ENCODE measurements at regions not wholly inside any gene's neighbourhood (a gene's known extent, or its start where the extent isn't known, plus 50 kb on each side); places are given as distances from the start of the nearest gene placed in this dataset.
"Not testable (repeated sequence)": the region's sequence is repeated elsewhere in the genome, so short reads cannot be mapped to it uniquely, and the experiment has no call there.

DNA sequence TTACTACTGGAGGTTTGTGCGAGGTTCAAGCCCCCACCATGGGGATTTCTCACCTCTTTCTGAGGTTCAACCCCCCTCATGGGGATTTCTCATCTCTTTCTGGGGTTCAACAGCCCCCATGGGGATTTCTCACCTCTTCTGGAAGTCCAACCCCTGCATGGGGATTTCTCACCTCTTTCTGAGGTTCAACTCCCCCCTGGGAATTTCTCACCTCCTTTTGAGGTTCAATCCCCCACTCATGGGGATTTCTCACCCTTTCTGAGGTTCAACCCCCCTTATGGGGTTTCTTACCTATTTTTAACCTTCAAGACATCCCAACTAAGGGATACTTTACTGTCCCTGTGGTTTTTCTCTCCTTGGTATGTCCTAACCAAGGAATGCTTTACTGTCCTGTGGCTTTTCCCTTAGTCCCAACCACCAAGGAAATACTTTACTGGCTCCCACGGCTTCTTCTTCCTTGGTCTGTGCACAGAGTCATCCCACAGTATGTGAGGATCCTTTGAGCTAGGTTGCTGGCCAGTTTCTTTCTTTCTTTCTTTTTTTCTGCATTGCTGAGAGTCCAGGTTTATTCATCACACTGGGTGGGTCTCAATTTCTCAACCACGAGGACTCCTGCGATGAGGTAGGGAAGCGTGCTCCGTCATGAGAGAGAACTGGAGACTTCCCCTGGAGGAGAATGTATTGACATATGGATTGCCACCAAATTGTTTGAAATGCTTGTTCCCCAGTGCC, 2140.2 kb downstream of the TP53TG3F start:
- H3K9me3 Mint-ChIP-seq: peaks cover 71% of the 10 kb centered on the region
- ATAC-seq (no peak), DNase-seq (ENCODE audit: low spot score) (no peak)
- no peaks in the 10 kb centered on the region for H3K4me1 Mint-ChIP-seq
- H3K36me3 Mint-ChIP-seq: peaks cover 63% of the 10 kb centered on the region
- no peak for TF ChIP-seq NR3C1 (CRISPR knock-in tag; conservative IDR thresholded peaks at IDR 0.05; ENCODE audit: low read depth)
- TF ChIP-seq, protein P1, sequence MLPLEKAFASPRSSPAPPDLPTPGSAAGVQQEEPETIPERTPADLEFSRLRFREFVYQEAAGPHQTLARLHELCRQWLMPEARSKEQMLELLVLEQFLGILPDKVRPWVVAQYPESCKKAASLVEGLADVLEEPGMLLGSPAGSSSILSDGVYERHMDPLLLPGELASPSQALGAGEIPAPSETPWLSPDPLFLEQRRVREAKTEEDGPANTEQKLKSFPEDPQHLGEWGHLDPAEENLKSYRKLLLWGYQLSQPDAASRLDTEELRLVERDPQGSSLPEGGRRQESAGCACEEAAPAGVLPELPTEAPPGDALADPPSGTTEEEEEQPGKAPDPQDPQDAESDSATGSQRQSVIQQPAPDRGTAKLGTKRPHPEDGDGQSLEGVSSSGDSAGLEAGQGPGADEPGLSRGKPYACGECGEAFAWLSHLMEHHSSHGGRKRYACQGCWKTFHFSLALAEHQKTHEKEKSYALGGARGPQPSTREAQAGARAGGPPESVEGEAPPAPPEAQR (CRISPR knock-in tag; IDR thresholded peaks at IDR 0.05): no peak
- TF ChIP-seq ZNF512 (CRISPR knock-in tag; IDR thresholded peaks at IDR 0.05; ENCODE audit: borderline replicate concordance): no peak
- no peak for TF ChIP-seq ZBTB43 (CRISPR knock-in tag; IDR thresholded peaks at IDR 0.05)
- TF ChIP-seq IRF1 (CRISPR knock-in tag; IDR thresholded peaks at IDR 0.05): no peak
- TF ChIP-seq, protein P2, sequence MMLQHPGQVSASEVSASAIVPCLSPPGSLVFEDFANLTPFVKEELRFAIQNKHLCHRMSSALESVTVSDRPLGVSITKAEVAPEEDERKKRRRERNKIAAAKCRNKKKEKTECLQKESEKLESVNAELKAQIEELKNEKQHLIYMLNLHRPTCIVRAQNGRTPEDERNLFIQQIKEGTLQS (CRISPR knock-in tag; conservative IDR thresholded peaks at IDR 0.05): no peak
- no peak for TF ChIP-seq ZNF121 (CRISPR knock-in tag; IDR thresholded peaks at IDR 0.05)
- TF ChIP-seq, protein P3, sequence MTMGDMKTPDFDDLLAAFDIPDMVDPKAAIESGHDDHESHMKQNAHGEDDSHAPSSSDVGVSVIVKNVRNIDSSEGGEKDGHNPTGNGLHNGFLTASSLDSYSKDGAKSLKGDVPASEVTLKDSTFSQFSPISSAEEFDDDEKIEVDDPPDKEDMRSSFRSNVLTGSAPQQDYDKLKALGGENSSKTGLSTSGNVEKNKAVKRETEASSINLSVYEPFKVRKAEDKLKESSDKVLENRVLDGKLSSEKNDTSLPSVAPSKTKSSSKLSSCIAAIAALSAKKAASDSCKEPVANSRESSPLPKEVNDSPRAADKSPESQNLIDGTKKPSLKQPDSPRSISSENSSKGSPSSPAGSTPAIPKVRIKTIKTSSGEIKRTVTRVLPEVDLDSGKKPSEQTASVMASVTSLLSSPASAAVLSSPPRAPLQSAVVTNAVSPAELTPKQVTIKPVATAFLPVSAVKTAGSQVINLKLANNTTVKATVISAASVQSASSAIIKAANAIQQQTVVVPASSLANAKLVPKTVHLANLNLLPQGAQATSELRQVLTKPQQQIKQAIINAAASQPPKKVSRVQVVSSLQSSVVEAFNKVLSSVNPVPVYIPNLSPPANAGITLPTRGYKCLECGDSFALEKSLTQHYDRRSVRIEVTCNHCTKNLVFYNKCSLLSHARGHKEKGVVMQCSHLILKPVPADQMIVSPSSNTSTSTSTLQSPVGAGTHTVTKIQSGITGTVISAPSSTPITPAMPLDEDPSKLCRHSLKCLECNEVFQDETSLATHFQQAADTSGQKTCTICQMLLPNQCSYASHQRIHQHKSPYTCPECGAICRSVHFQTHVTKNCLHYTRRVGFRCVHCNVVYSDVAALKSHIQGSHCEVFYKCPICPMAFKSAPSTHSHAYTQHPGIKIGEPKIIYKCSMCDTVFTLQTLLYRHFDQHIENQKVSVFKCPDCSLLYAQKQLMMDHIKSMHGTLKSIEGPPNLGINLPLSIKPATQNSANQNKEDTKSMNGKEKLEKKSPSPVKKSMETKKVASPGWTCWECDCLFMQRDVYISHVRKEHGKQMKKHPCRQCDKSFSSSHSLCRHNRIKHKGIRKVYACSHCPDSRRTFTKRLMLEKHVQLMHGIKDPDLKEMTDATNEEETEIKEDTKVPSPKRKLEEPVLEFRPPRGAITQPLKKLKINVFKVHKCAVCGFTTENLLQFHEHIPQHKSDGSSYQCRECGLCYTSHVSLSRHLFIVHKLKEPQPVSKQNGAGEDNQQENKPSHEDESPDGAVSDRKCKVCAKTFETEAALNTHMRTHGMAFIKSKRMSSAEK (CRISPR knock-in tag; IDR thresholded peaks at IDR 0.05; ENCODE audit: borderline replicate concordance): no peak
- H3K4me3 Mint-ChIP-seq: no peak overlapping the region
- no peak overlapping the region for H3K27ac Mint-ChIP-seq
- ChIA-PET CTCF (no interaction called here), POLR2A (no interaction called here)
- H3K27me3 Mint-ChIP-seq (ENCODE audit: low read depth): peaks cover 8% of the 10 kb centered on the region; the same call in 1 of the 2 replicates

GRCh38 chr16:35600161-35600555, 2140.7 kb downstream of the TP53TG3F start:
- H3K36me3 Mint-ChIP-seq: peaks cover 58% of the 10 kb centered on the region
- H3K27me3 Mint-ChIP-seq (ENCODE audit: low read depth); CTCF ChIA-PET; H3K27ac Mint-ChIP-seq; H3K4me3 Mint-ChIP-seq; H3K4me1 Mint-ChIP-seq; DNase-seq (ENCODE audit: low spot score); POLR2A ChIA-PET; ATAC-seq: not testable (repeated sequence)
- H3K9me3 Mint-ChIP-seq: peaks cover 67% of the 10 kb centered on the region

DNA sequence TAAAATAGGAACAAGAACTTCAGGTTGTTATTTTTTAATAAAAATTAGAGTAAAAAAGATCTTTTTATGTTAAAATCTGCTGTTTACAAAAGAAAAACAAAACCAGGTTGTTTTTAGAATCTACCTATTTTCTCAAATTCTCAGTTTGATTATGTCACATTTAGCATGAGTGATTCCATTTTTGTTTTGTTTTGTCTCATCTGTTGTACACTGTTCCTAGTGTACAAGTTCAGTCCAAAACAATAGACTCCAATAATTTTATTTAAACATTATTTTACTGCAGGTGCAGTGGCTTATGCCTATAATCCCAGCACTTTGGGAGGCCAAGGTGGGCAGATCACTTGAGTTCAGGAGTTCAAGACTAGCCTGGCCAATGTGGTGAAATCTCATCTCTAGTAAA, 2142.7 kb downstream of the TP53TG3F start:
- H3K4me3 Mint-ChIP-seq: no peak overlapping the region
- POLR2A ChIA-PET: no interaction called here
- peaks cover 47% of the 10 kb centered on the region for H3K36me3 Mint-ChIP-seq
- H3K27ac Mint-ChIP-seq: no peak overlapping the region
- H3K9me3 Mint-ChIP-seq: peaks cover 55% of the 10 kb centered on the region
- DNase-seq (ENCODE audit: low spot score) (no peak), ATAC-seq (no peak)
- CTCF ChIA-PET: no interaction called here
- peaks cover 8% of the 10 kb centered on the region; the same call in 1 of the 2 replicates for H3K27me3 Mint-ChIP-seq (ENCODE audit: low read depth)
- no peaks in the 10 kb centered on the region for H3K4me1 Mint-ChIP-seq
- TF ChIP-seq, protein P4, sequence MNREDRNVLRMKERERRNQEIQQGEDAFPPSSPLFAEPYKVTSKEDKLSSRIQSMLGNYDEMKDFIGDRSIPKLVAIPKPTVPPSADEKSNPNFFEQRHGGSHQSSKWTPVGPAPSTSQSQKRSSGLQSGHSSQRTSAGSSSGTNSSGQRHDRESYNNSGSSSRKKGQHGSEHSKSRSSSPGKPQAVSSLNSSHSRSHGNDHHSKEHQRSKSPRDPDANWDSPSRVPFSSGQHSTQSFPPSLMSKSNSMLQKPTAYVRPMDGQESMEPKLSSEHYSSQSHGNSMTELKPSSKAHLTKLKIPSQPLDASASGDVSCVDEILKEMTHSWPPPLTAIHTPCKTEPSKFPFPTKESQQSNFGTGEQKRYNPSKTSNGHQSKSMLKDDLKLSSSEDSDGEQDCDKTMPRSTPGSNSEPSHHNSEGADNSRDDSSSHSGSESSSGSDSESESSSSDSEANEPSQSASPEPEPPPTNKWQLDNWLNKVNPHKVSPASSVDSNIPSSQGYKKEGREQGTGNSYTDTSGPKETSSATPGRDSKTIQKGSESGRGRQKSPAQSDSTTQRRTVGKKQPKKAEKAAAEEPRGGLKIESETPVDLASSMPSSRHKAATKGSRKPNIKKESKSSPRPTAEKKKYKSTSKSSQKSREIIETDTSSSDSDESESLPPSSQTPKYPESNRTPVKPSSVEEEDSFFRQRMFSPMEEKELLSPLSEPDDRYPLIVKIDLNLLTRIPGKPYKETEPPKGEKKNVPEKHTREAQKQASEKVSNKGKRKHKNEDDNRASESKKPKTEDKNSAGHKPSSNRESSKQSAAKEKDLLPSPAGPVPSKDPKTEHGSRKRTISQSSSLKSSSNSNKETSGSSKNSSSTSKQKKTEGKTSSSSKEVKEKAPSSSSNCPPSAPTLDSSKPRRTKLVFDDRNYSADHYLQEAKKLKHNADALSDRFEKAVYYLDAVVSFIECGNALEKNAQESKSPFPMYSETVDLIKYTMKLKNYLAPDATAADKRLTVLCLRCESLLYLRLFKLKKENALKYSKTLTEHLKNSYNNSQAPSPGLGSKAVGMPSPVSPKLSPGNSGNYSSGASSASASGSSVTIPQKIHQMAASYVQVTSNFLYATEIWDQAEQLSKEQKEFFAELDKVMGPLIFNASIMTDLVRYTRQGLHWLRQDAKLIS (CRISPR knock-in tag; IDR thresholded peaks at IDR 0.05; ENCODE audit: borderline replicate concordance): no peak
- TF ChIP-seq PRRX2 (CRISPR knock-in tag; IDR thresholded peaks at IDR 0.05): no peak
- no peak for TF ChIP-seq E2F4 (CRISPR knock-in tag; IDR thresholded peaks at IDR 0.05; ENCODE audit: borderline replicate concordance, low read depth)
- TF ChIP-seq TEAD4 (CRISPR knock-in tag; IDR thresholded peaks at IDR 0.05): no peak
- no peak for TF ChIP-seq ZBTB21 (CRISPR knock-in tag; IDR thresholded peaks at IDR 0.05; ENCODE audit: borderline replicate concordance)
- TF ChIP-seq ZNF232 (CRISPR knock-in tag; IDR thresholded peaks at IDR 0.05): no peak

All from WTC11 (cell line).